ENCODE measurements at regions not wholly inside any gene's neighbourhood (a gene's known extent, or its start where the extent isn't known, plus 50 kb on each side); places are given as distances from the start of the nearest gene placed in this dataset.

GRCh38 chr10:121669028-121669374 lies 70.8 kb upstream of the FGFR2 start:
- no peak for DNase-seq (ENCODE audit: insufficient read length, low spot score)
- no peak for FAIRE-seq
- no peak for TF ChIP-seq CTCF (IDR thresholded peaks at IDR 0.05; ENCODE audit: insufficient read depth, missing control alignments)

- DNase-seq (ENCODE audit: insufficient read length, low spot score) (no peak), FAIRE-seq (no peak)
- no peak for TF ChIP-seq CTCF (IDR thresholded peaks at IDR 0.05; ENCODE audit: insufficient read depth, missing control alignments)
Observed at GRCh38 chr10:121668314-121669027, 70.2 kb upstream of the FGFR2 start.

- no peak for TF ChIP-seq CTCF (IDR thresholded peaks at IDR 0.05; ENCODE audit: insufficient read depth, missing control alignments)
- FAIRE-seq: no peak
Observed at GRCh38 chr10:121667948-121668313, 69.7 kb upstream of the FGFR2 start.

GRCh38 chr10:121665809-121666208 lies 67.6 kb upstream of the FGFR2 start:
- no peak for FAIRE-seq
- DNase-seq (ENCODE audit: insufficient read length, low spot score): no peak
- no peak for TF ChIP-seq CTCF (IDR thresholded peaks at IDR 0.05; ENCODE audit: insufficient read depth, missing control alignments)

More at GRCh38 chr10:121667948-121668313, 69.7 kb upstream of the FGFR2 start:
- DNase-seq (ENCODE audit: insufficient read length, low spot score): no peak

- TF ChIP-seq CTCF (IDR thresholded peaks at IDR 0.05; ENCODE audit: insufficient read depth, missing control alignments): no peak
- DNase-seq (ENCODE audit: insufficient read length, low spot score): no peak
- FAIRE-seq: no peak
Observed at GRCh38 chr10:121664671-121665070, 66.4 kb upstream of the FGFR2 start.

GRCh38 chr10:121662945-121663917 lies 65.0 kb upstream of the FGFR2 start:
- DNase-seq (ENCODE audit: insufficient read length, low spot score) (no peak), FAIRE-seq (no peak)
- TF ChIP-seq CTCF (IDR thresholded peaks at IDR 0.05; ENCODE audit: insufficient read depth, missing control alignments): peak; percentile 43

- FAIRE-seq: no peak
Observed at GRCh38 chr10:121662531-121662930, 64.3 kb upstream of the FGFR2 start.

More at GRCh38 chr10:121662531-121662930, 64.3 kb upstream of the FGFR2 start:
- no peak for TF ChIP-seq CTCF (IDR thresholded peaks at IDR 0.05; ENCODE audit: insufficient read depth, missing control alignments)
- DNase-seq (ENCODE audit: insufficient read length, low spot score): no peak
